ENCODE measurements at regions not wholly inside any gene's neighbourhood (a gene's known extent, or its start where the extent isn't known, plus 50 kb on each side); places are given as distances from the start of the nearest gene placed in this dataset.

DNA sequence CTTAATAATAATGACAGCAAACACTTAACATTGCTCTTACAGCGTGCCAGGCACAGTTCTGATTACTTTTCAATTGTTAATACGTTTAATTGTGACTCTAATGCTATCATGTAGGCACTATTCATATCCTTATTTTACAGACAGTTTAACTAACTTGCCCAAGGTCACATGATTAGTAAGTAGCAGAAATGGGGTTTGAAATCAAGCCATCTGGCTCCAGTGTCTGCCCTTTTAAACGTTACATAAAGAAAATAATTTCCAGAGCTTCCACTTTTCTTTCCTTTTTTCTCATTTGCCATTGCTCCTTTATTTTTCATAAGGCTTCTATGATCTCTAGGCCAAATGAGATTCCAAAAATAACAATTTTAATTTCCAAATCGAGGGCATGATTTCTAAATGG lies 50.6 kb upstream of the IKZF2 start:
- Mint-ChIP-seq H3K4me1 (ENCODE audit: low read depth) (no peaks in the 10 kb centered on the region), H3K36me3 (ENCODE audit: low read depth) (no peaks in the 10 kb centered on the region), H3K4me3 (no peak overlapping the region), H3K27me3 (no peaks in the 10 kb centered on the region), H3K27ac (no peak overlapping the region), H3K9me3 (peaks cover 8% of the 10 kb centered on the region)

DNA sequence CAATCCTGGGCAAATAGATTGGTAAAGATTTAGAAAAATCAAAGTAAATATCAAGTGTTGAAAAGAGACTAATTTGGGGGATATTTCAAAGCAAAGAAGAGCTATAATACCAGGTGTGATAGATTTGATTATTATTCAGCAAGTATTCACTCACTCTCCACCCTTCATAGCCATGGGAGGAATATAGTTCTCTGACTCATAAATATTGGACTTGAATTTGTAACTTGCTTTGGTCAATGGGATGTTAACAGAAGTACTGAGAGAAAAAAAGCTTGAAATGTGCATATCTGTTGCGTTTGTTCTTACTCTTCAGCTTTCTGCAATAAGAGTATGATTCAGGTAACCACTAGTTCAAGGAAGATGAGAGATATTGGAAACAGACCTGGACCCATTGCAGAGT lies 54.5 kb upstream of the IKZF2 start:
- no peaks in the 10 kb centered on the region for H3K27me3 Mint-ChIP-seq
- no peaks in the 10 kb centered on the region for H3K4me1 Mint-ChIP-seq (ENCODE audit: low read depth)
- H3K36me3 Mint-ChIP-seq (ENCODE audit: low read depth): no peaks in the 10 kb centered on the region
- H3K27ac Mint-ChIP-seq: no peak overlapping the region
- no peaks in the 10 kb centered on the region for H3K9me3 Mint-ChIP-seq
- no peak overlapping the region for H3K4me3 Mint-ChIP-seq

DNA sequence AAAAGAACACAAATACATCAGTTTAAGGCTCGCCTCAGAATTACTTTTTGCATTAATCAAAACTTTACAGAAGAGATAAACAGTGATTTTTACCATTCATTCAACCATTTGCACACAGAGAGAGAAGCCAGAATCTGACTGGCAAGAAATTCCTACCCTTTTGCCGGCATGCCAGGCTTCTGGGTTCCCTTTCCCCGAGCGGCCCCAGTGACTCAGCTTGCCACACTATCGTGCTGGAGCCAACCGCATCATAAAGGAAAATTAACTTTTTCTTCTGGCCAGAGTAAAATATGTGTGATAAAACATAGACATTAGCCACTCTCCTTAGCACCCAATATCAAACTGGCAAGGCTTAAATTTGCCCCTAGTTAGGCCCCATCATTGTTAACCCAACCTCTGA lies 61.8 kb upstream of the IKZF2 start:
- H3K36me3 Mint-ChIP-seq (ENCODE audit: low read depth): no peaks in the 10 kb centered on the region
- no peak overlapping the region for H3K4me3 Mint-ChIP-seq
- no peaks in the 10 kb centered on the region for H3K27me3 Mint-ChIP-seq
- no peaks in the 10 kb centered on the region for H3K4me1 Mint-ChIP-seq (ENCODE audit: low read depth)
- no peaks in the 10 kb centered on the region for H3K9me3 Mint-ChIP-seq
- no peak overlapping the region for H3K27ac Mint-ChIP-seq

DNA sequence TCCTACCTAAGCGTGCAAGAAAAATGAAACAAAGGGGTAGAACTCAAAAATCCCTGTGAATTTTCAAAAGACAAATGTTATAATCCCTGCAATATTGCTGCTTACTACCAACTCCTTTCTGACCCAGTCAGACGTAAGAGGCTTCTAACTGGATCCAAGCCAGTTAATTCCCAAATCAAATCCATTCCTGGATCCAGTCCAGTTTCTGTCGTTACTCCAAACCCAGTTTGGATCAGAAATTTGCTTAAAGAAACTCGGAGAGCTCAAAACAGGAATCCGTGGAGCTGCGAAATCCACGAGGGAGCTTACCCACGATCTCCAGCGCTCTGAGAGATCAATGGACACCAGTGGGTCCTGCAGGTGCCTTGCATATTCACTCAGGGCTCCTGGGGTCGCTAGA lies 62.8 kb upstream of the IKZF2 start:
- H3K9me3 Mint-ChIP-seq: no peaks in the 10 kb centered on the region
- no peaks in the 10 kb centered on the region for H3K4me1 Mint-ChIP-seq (ENCODE audit: low read depth)
- no peaks in the 10 kb centered on the region for H3K36me3 Mint-ChIP-seq (ENCODE audit: low read depth)
- H3K27me3 Mint-ChIP-seq: no peaks in the 10 kb centered on the region
- H3K27ac Mint-ChIP-seq: no peak overlapping the region
- H3K4me3 Mint-ChIP-seq: no peak overlapping the region

DNA sequence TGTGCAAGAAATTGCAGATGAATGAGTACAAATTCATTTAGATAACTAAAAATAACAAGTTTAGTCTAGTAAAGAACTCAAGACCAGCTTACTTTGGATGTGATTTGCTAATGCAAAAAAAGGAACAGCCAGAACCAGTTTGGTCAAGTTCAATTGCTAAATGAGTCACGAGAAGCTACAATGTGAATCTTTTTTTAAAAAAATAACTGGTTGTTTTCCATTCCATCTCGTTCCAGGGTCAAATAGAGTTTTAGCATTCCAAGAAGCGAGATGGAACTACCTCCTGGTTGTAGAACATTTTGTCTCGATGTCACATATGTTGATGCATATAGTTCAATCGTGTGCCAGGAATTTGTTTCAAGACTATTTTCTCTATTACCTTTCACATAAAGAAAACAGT lies 65.0 kb upstream of the IKZF2 start:
- no peaks in the 10 kb centered on the region for H3K27me3 Mint-ChIP-seq
- no peaks in the 10 kb centered on the region for H3K4me1 Mint-ChIP-seq (ENCODE audit: low read depth)
- H3K9me3 Mint-ChIP-seq: no peaks in the 10 kb centered on the region
- H3K27ac Mint-ChIP-seq: no peak overlapping the region
- no peak overlapping the region for H3K4me3 Mint-ChIP-seq
- H3K36me3 Mint-ChIP-seq (ENCODE audit: low read depth): no peaks in the 10 kb centered on the region

DNA sequence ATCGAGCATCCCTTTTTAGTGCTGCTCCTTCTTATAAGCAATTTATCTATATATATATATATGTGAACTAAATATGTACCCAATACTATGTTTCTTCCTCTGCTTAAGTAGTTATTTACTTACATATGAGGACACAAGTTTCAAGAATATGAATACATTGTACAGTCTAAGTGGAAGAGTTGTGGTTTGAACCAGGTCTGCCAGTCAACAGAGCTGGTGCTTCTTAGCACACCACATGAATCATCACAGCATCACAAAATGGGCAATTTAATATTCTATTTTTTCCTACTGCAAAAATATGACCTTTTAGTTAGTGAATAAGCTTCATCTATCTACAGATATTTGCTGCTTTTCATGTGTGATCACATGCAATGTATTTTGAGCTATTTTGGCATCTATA lies 64.4 kb upstream of the SPAG16 start:
- no peak overlapping the region for H3K4me3 Mint-ChIP-seq
- no peaks in the 10 kb centered on the region for H3K27me3 Mint-ChIP-seq
- no peaks in the 10 kb centered on the region for H3K4me1 Mint-ChIP-seq (ENCODE audit: low read depth)
- H3K36me3 Mint-ChIP-seq (ENCODE audit: low read depth): no peaks in the 10 kb centered on the region
- no peaks in the 10 kb centered on the region for H3K9me3 Mint-ChIP-seq
- no peak overlapping the region for H3K27ac Mint-ChIP-seq

DNA sequence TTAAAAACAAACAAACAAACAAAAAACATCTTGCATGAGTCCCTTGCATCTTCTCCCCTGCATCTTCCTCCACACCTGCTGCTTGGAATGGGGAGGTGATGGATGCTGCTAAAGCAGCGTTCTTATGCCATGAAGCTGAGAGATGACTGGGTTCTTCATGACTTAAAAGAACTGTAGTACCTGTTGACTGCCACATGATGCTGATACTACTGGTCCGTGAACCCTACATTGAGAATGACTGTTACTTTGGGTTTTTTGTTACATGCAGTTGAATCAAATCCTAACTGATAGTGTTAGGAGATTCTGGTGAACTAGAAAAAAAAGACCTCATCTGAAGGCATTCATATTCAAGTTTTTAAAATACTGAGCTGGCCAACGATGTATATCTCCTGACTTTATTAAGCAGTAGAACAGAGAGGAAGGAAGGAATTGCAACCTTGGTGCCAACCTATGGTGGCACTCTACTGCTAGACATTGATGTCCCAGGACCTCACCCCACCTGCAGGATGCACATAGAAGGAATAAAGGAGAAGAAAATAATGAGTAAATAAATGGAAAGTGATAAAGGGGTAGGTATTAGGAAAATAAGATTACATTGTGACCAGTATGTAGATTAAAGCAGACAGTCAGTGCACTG lies 63.2 kb upstream of the SPAG16 start:
- Mint-ChIP-seq H3K4me1 (ENCODE audit: low read depth) (peaks cover 4% of the 10 kb centered on the region), H3K9me3 (no peaks in the 10 kb centered on the region), H3K4me3 (no peak overlapping the region), H3K27ac (no peak overlapping the region), H3K27me3 (no peaks in the 10 kb centered on the region), H3K36me3 (ENCODE audit: low read depth) (no peaks in the 10 kb centered on the region)

DNA sequence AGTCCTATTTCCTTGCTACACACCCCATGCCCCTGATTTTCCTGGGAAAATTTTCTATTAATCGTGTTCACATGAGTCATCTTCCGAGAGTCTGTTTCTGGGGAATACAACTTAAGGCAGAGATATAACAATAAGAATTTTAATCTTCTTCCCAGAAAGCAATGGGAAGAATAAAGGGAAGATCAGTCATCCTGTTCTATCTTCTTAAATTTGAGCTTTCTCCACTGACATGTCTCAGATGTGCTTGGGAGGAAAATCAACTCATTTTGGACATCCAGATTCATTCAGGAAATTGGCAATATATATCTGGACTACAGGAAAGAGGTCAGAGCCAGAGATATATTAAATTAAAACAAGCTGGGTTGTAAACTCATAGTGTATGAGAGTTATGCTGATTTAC lies 62.3 kb upstream of the SPAG16 start:
- Mint-ChIP-seq H3K27me3 (no peaks in the 10 kb centered on the region), H3K9me3 (no peaks in the 10 kb centered on the region), H3K4me3 (no peak overlapping the region), H3K36me3 (ENCODE audit: low read depth) (no peaks in the 10 kb centered on the region), H3K4me1 (ENCODE audit: low read depth) (peaks cover 9% of the 10 kb centered on the region), H3K27ac (no peak overlapping the region)

DNA sequence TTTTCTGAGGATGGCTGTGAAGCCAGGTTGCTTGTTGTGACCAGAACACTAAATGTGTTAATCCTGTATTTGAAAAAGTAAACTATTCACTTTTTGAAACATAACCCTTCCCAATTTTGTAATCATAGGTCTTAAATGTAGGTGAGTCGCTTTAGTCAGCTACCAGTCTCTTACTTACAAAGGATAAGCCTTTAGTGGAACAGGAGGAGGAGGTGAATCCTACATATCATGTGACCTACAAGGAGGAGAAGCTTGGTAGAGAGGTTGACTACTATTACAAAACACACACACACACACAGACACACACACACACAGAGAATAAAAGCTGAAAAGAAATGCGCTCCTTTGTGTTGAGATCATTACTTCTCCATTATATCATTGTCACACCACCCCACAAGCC lies 59.9 kb upstream of the SPAG16 start:
- no peak overlapping the region for H3K4me3 Mint-ChIP-seq
- peaks cover 9% of the 10 kb centered on the region for H3K4me1 Mint-ChIP-seq (ENCODE audit: low read depth)
- H3K27ac Mint-ChIP-seq: no peak overlapping the region
- H3K27me3 Mint-ChIP-seq: no peaks in the 10 kb centered on the region
- no peaks in the 10 kb centered on the region for H3K9me3 Mint-ChIP-seq
- H3K36me3 Mint-ChIP-seq (ENCODE audit: low read depth): no peaks in the 10 kb centered on the region

DNA sequence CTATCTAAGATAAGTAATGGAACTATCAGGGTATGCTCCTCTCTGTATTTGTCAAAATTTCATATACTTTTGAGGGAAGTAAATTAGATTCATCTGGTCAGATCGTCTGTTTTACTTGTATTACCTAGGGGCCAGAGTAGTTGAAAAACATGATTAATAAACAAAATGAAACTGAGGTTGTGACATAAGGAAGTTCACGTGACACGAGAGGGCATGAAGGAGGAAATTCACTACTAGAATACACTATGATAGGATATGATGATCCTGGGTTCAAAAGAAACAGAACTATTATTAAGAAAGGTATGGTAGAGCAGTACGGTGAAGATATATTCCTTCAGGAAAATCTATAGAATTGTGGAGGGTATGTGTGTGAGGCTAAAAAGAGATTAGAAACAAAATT lies 58.4 kb upstream of the SPAG16 start:
- Mint-ChIP-seq H3K9me3 (no peaks in the 10 kb centered on the region), H3K4me3 (no peak overlapping the region), H3K27me3 (no peaks in the 10 kb centered on the region), H3K4me1 (ENCODE audit: low read depth) (peaks cover 13% of the 10 kb centered on the region), H3K36me3 (ENCODE audit: low read depth) (no peaks in the 10 kb centered on the region), H3K27ac (no peak overlapping the region)

DNA sequence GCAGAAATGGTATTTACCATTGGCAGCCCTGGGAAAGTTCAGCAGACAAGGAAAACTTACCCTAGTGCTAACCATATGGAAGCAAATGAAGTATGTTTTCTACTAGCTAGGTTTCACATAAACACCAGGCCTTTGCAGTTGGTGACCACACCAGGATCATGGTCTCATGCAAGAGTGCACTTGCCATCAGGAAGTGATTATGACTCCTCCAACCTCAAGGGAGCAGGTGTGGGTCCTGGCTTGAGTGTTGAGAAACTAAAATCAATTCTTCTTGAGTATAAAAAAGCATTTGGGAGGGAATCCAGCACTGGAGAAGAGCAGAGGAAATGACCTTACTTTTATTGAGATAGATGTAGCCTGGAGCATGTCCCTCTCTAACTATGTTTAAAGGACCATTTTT lies 56.8 kb upstream of the SPAG16 start:
- H3K4me3 Mint-ChIP-seq: no peak overlapping the region
- H3K36me3 Mint-ChIP-seq (ENCODE audit: low read depth): no peaks in the 10 kb centered on the region
- H3K4me1 Mint-ChIP-seq (ENCODE audit: low read depth): peaks cover 15% of the 10 kb centered on the region
- H3K9me3 Mint-ChIP-seq: no peaks in the 10 kb centered on the region
- H3K27me3 Mint-ChIP-seq: no peaks in the 10 kb centered on the region
- H3K27ac Mint-ChIP-seq: no peak overlapping the region

DNA sequence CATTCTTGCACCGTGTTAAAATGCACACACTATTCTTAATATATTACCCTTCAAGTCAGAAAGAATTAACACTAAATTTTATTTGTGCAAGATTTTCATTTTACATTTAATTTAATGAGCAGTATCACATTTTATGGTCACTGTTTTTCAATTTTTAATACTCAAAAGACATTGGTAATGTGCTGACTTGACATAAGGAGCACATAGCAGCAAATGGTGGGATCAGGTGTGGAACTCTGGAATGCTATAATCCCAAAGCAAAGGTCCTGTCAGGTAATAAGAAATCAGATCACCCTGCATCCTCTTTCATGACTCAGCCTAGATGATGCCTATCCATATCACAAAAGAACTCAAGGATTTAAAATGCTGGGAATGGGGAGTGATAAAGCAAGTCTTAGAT lies 55.6 kb upstream of the SPAG16 start:
- no peak overlapping the region for H3K27ac Mint-ChIP-seq
- no peak overlapping the region for H3K4me3 Mint-ChIP-seq
- peaks cover 27% of the 10 kb centered on the region for H3K4me1 Mint-ChIP-seq (ENCODE audit: low read depth)
- H3K36me3 Mint-ChIP-seq (ENCODE audit: low read depth): no peaks in the 10 kb centered on the region
- H3K27me3 Mint-ChIP-seq: no peaks in the 10 kb centered on the region
- H3K9me3 Mint-ChIP-seq: no peaks in the 10 kb centered on the region

DNA sequence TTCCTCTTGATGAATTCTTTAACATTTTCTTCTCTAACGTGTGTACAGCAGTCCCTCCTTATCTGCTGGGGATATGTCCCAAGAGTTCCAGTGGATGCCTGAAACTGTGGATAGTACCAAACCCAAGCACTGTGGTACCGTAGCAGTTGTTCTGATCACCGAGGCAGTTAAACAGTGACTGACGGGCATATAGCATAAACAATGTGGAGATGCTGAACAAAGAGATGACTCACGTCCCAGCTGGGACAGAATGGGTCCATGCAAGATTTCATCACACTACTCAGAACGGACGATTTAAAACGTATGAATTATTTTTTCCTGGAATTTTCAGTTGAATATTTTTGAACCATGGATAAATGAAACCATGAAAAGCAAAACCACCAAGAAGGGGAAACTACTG lies 54.5 kb upstream of the SPAG16 start:
- H3K4me1 Mint-ChIP-seq (ENCODE audit: low read depth): peaks cover 38% of the 10 kb centered on the region
- H3K27ac Mint-ChIP-seq: no peak overlapping the region
- H3K9me3 Mint-ChIP-seq: no peaks in the 10 kb centered on the region
- H3K4me3 Mint-ChIP-seq: no peak overlapping the region
- no peaks in the 10 kb centered on the region for H3K27me3 Mint-ChIP-seq
- no peaks in the 10 kb centered on the region for H3K36me3 Mint-ChIP-seq (ENCODE audit: low read depth)

DNA sequence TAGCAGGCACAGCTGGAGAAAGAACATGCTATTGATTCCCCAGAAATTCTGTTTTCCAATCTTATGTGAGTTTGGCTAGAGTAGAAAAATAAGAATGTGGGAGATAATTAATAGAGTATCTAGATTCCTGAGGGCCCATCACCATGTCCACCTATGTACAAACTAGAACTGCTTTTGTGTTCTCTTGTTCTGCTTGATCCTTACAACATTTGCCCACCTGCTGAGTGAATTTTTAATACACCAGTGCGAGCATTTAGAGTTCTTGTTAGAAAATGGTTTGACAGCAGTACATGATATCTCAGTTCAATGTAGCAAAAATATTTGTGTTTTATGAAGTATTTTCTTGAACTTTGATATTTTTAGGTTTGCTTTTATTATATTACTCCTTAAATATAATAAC lies 52.3 kb upstream of the SPAG16 start:
- Mint-ChIP-seq H3K36me3 (ENCODE audit: low read depth) (no peaks in the 10 kb centered on the region), H3K9me3 (no peaks in the 10 kb centered on the region), H3K4me3 (no peak overlapping the region), H3K27ac (no peak overlapping the region), H3K4me1 (ENCODE audit: low read depth) (peaks cover 37% of the 10 kb centered on the region), H3K27me3 (peaks cover 7% of the 10 kb centered on the region)

DNA sequence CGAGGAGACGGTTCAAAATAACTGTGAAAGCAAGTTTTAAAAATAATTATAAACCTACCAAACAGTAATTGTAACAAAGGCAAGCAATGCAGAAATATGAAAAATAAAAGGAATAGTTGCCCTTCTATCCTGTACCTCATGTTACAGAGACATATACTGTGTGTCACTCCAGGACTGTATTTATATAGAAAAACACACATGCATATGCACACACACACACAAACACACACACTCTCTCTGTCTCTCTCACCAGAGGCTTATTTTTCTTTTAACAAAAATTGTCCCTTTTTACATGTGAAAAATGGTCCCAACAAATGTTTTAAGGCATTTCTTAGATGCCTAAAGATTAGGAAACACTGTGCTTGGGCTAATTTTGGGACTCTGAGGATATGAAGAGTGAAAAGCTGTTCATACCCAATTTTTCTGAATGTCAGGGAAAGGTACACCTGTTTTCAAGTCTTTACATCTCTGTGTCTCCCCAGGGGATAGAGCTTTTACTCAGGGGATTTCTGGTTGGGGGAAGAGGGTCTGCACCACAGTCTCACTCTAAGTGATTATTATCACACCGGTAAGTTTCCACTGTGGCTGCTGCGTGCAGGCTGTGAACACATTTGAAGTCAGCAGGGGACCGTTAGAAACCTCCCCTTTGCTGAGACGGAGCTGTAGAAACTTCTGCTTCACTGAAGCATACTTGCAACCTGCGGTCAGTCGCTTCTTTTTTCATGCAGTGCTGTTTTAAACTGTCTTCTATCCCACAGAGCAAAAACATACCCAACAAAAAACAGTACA lies 51.4 kb upstream of the SPAG16 start:
- H3K4me1 Mint-ChIP-seq (ENCODE audit: low read depth): peaks cover 38% of the 10 kb centered on the region
- peaks cover 9% of the 10 kb centered on the region for H3K27me3 Mint-ChIP-seq
- H3K27ac Mint-ChIP-seq: no peak overlapping the region
- H3K36me3 Mint-ChIP-seq (ENCODE audit: low read depth): no peaks in the 10 kb centered on the region
- peak overlapping the region; percentile 61 for H3K4me3 Mint-ChIP-seq
- no peaks in the 10 kb centered on the region for H3K9me3 Mint-ChIP-seq

Measured in stimulated activated naive CD8-positive, alpha-beta T cell treated with anti-CD3 and anti-CD28 coated beads, Interleukin-15, Interleukin-2, amounts not matched to agents 100 ng/mL and 50 ng/mL, for 24 hours (primary cell).